Endothelial cell of umbilical vein (primary cell): ENCODE measurements at regions not wholly inside any gene's neighbourhood (a gene's known extent, or its start where the extent isn't known, plus 50 kb on each side); places are given as distances from the start of the nearest gene placed in this dataset.

Experiments
- CTCF ChIP-seq, 2 donors: IDR thresholded peaks; 1 replicate in 1 of 2; 2 replicates in 1 of 2; pipeline ENCODE4 v1.5.1; 2011; ENCODE audit warnings: low read length in 2 of 2, mild to moderate bottlenecking in 2 of 2, moderate library complexity in 2 of 2, control low read depth in 1 of 2, inconsistent platforms in 1 of 2, low read depth in 1 of 2; ENCODE audit not compliant: insufficient read depth in 1 of 2; ENCODE audit errors: extremely low read depth in 1 of 2
- EZH2 ChIP-seq: IDR thresholded peaks from 2 replicates; pipeline ENCODE4 v1.6.1; 2012; ENCODE audit warnings: borderline replicate concordance, low read depth, mild to moderate bottlenecking, moderate library complexity, low read length, inconsistent platforms; ENCODE audit not compliant: severe bottlenecking
- JUN ChIP-seq: IDR thresholded peaks from 2 replicates; pipeline ENCODE4 v1.6.1; 2011; ENCODE audit warnings: borderline replicate concordance, low read depth; ENCODE audit not compliant: insufficient read length, insufficient read depth
- POLR2A ChIP-seq: IDR thresholded peaks from 2 replicates; pipeline ENCODE4 v1.6.1; 2012; ENCODE audit warnings: low read depth, mild to moderate bottlenecking, control low read depth, low read length

GRCh38 chr2:123080331-123080730 lies 944.8 kb upstream of the CNTNAP5 start:
- TF ChIP-seq CTCF (IDR thresholded peaks at IDR 0.05; ENCODE audit: extremely low read depth in 1 of 2, insufficient read depth in 1 of 2, low read depth in 1 of 2, low read length in 2 of 2) (no peak), POLR2A (no peak), JUN (no peak), EZH2 (no peak)
